Ishikawa (cell line): ENCODE measurements at regions not wholly inside any gene's neighbourhood (a gene's known extent, or its start where the extent isn't known, plus 50 kb on each side); places are given as distances from the start of the nearest gene placed in this dataset.

Experiments used
- CEBPB ChIP-seq: IDR thresholded peaks from 2 replicates; pipeline ENCODE4 v1.6.1; 2012
- CREB1 ChIP-seq: IDR thresholded peaks from 2 replicates; pipeline ENCODE4 v1.6.1; 2012; ENCODE audit warnings: low read depth
- EP300 ChIP-seq: IDR thresholded peaks from 2 replicates; pipeline ENCODE4 v1.6.1; 2012; ENCODE audit warnings: borderline replicate concordance
- FOXM1 ChIP-seq: IDR thresholded peaks from 2 replicates; pipeline ENCODE4 v1.6.1; 2012; ENCODE audit warnings: low read depth, borderline replicate concordance
- NFIC ChIP-seq: IDR thresholded peaks from 2 replicates; pipeline ENCODE4 v1.6.1; 2012
- TCF12 ChIP-seq: IDR thresholded peaks from 2 replicates; pipeline ENCODE4 v1.6.1; 2012; ENCODE audit warnings: low read depth
- ZBTB7A ChIP-seq: IDR thresholded peaks from 2 replicates; pipeline ENCODE4 v1.6.1; 2012; ENCODE audit warnings: low read depth
- TF ChIP-seq, protein P1 (sequence below): IDR thresholded peaks from 2 replicates; pipeline ENCODE4 v1.6.1; 2012; ENCODE audit warnings: low read depth, mild to moderate bottlenecking

DNA sequence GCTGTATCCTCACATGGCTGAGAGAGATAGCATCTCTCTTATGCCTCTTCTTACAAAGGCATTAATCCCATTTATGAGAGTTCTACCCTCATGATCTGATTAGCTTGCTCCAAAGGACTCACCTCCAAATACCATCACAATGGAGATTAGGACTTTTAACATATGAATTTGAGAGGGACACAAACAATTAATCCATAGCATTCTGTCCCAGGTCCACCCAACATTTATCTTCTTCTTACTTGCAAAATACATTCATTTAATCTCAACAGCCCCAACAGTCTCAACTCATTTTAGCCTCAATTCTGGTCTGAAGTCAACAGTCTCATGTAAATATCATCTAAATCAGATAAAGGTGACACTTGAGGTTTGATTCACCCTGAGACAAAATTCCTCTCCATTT lies 555.4 kb downstream of the RAB28 start:
- TF ChIP-seq CEBPB (no peak), TCF12 (no peak), FOXM1 (no peak), ZBTB7A (no peak), NFIC (no peak), CREB1 (no peak), EP300 (no peak)
- TF ChIP-seq, protein P1, sequence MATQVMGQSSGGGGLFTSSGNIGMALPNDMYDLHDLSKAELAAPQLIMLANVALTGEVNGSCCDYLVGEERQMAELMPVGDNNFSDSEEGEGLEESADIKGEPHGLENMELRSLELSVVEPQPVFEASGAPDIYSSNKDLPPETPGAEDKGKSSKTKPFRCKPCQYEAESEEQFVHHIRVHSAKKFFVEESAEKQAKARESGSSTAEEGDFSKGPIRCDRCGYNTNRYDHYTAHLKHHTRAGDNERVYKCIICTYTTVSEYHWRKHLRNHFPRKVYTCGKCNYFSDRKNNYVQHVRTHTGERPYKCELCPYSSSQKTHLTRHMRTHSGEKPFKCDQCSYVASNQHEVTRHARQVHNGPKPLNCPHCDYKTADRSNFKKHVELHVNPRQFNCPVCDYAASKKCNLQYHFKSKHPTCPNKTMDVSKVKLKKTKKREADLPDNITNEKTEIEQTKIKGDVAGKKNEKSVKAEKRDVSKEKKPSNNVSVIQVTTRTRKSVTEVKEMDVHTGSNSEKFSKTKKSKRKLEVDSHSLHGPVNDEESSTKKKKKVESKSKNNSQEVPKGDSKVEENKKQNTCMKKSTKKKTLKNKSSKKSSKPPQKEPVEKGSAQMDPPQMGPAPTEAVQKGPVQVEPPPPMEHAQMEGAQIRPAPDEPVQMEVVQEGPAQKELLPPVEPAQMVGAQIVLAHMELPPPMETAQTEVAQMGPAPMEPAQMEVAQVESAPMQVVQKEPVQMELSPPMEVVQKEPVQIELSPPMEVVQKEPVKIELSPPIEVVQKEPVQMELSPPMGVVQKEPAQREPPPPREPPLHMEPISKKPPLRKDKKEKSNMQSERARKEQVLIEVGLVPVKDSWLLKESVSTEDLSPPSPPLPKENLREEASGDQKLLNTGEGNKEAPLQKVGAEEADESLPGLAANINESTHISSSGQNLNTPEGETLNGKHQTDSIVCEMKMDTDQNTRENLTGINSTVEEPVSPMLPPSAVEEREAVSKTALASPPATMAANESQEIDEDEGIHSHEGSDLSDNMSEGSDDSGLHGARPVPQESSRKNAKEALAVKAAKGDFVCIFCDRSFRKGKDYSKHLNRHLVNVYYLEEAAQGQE: no peak
